HG03460 (cell line): ENCODE measurements at regions not wholly inside any gene's neighbourhood (a gene's known extent, or its start where the extent isn't known, plus 50 kb on each side); places are given as distances from the start of the nearest gene placed in this dataset.

ENCODE experiments used
- ATAC-seq: cut with Tn5 transposase; IDR thresholded peaks from one replicate; pipeline ENCODE4 v1.9.1; 2021; ENCODE audit not compliant: unreplicated experiment

DNA sequence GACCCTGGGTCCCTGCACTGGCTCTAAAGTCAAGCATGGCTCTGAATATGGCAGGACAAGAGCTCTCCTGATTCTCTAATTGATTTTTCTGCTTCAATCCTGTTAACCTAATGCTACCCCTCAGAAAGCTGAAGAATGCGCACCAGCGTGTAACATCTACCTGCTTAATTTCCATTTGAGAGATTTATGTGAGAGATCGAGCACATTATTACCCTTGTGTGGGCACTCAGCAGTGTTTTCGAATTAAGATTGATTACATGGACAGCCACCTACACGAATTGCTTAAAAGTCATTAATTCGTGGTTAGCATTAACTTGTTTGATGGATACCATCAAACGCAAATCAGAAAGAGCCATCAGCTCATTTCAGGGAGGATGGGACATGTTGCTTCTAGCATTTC lies 88.7 kb upstream of the PLPP4 start:
- no peak for ATAC-seq

DNA sequence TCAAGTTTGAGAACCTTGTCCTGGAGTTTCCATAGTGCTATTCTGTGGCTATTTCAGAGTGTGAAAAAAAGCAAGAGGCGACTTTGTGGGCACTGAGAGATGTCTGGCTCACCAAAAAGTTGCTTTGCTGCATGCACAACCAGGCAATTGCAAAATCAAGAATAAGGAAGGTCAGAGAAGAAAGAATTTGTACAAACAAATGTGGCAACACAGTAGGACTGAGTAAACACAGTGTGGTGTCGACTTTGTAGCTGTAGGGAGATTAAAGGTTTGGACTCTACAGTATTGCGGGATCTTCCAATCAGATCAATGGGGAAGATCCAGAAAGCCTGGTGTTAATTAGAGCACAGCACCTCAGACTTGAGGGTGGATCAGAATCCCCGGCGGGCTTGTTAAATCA lies 88.1 kb upstream of the PLPP4 start:
- no peak for ATAC-seq

DNA sequence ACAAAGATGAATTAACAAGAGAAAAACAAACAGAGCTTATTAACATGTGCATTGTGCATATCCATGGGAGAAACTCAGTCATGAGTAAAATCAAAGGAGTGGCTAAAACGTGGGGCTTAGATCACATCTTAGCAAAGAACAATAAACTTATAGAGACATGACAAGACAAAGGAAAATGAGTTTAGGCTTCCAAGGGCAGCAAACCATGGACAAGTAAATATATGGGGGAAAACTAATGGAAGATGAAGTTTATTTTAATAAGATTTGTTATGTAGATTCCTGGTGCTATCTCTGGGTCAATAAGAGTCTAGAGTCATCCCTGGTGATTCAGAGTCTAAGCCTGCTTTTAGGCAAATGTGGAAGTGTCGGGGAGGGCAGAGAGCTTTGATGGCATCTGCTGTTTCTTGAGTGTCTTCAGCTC lies 87.2 kb upstream of the PLPP4 start:
- no peak for ATAC-seq

DNA sequence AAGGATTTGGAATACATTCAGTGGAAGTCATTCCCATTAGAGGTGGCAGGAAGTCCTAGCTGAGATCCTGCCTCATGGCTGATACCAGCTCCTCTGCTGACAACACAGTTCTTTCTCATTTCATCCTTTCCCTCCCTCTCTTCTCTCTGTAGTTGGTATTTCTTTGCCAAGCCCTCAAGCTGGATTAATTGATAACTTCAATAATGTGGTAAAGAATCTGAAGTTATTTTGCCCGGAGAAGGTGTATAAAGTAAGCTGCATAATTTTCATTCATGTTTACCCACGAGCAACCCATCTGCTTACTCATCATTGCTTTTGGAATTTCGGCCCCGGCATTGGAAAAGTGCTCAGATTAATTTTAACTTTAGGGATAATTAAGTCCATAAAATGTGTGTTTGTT lies 85.2 kb upstream of the PLPP4 start:
- ATAC-seq, result no peak

DNA sequence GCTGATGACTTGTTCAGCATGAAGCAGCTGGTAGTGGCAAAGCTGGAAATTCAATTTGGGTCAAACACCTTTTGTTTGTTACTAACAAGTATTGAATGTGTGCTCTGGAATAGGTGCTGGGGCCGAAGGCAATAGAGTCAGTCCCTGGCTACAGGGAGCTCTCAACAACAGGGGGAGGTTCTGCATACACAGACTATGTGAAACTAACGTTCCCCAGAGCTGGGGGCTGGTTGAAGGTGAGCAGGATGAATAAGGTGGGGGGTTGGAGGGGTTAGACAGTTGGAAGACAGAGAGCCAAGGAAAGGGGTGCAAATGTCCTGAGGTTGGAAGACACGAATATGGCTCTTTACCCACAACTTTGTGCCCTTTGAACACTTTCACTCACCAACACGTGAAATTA lies 84.1 kb upstream of the PLPP4 start:
- no peak for ATAC-seq

DNA sequence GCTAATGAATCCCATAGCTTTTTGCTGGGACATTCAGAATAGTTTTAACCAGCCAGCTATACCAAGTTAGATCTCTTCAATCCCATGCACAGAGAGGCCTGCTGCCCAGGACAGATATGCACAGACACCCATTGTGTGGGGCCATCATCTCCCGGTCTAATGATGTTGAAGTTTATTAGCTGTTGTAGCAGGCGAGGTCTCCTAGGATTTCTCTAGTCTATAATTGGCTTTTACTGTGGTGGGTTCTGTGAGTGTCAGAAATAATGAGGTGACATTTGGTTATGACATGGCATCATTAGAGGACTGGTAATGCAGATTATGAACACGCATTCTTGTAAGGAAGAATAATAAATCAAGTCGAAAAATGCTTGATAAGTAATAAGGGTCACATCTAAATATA lies 81.4 kb upstream of the PLPP4 start:
- no peak for ATAC-seq

DNA sequence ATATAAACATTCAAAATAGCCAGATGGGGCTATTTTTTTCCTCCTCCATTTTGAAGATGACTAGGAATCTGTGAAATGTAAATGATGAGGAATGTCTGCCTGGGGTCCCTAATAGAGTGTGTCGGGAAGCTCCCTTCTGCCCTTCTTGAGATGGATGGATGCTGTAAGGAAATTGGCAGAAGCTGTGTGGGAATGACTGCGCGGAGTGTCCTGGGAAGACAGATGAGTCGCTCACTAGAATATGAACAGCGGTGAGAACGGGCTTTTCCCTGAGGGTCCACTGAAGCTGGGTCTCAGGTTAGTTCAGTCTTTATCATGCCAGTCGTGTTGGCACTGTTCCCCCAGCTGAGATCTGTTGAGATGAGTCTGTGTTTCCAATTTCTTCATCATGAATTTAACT lies 75.1 kb upstream of the PLPP4 start:
- ATAC-seq, result no peak

DNA sequence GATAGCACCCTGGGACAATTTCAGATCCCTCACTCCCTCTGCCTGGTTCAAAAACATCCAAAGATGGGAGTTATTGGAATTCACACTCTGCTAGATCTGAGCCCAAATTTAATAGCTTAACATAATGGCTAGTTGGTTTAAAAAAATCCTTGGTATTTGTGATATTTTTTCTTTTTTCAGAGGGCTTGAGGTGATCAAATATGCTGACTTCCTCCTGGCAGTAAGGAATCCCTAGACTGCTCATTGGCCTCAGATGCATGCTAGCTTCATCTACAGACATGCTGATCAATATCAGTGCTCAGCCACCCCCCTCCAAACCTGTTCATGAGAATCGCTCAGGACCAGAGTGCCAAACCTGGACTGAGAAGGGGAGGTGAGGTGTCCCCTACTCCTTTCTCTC lies 74.7 kb upstream of the PLPP4 start:
- no peak for ATAC-seq

DNA sequence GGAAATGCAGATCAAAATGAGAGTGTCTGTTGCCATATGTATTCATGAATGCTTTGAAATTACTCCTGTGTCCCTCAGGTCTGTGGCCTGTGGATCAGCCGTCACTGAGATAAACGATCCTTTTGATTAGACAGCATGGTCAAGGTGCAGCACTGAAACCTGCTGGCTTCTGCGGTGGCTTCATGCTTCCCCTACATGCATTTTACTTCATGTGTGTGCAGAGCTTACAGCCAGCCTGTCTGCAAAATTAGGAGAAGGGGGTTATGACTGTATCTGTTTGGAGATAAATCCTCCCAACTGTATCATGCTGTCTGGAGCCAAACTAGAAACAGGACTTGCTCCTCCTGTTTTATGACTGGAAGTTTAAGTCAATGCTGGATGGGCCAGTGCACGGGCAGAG lies 71.0 kb upstream of the PLPP4 start:
- ATAC-seq, result no peak

DNA sequence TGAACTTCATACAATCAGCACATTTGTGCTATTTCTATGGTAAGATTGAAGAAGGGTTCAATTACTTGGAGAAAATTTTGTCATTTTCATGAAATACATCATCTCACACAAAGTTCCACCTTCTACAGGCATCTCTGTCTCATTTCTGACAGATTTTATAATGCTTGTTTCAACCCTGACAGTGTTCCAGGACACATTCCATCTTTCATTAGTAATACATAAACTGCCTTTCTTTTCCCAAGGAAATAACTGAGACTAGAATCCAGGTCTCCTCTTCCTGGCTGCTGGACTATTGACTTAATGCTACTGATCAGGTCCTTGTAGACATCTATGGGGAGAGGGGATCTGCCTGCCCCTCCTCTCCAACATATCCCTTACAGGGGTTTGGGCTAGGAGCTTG lies 70.1 kb upstream of the PLPP4 start:
- ATAC-seq, result no peak

DNA sequence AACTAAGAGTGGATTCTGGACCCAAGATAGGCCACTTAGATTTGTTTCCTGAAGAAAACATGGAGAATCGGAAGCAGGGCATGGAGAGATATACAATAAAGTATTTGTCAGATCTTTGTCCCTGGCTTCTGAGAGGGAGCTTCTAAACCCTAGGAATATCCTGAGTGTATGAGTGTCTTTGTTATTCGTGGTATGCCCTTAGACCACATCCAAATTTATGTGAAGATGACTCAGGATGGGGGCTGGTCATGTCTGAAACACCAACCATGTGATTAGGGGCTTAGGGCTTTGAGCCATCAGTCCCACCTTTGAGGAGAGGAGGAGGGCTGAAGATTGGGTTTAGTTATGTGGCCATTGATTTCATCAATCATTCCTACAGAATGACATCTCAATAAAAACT lies 69.7 kb upstream of the PLPP4 start:
- no peak for ATAC-seq

DNA sequence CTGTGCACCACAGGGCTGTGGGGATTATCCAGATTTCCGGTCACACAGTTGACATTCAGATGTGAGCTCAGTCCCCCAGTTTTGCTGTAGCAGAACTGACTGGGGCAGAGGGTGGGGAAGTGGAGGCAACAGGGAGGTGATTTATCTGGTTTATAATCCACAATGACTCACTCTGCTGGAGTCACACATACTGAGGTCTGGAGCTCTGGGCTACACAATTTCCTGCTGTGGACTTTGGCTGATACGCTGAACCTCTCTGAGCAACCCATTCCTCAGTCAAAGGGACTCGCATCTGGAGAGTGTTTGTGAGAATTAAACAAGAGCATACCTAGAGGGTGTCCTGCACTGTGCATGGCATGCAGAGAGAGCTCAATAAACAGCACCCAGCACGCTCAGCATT lies 64.8 kb upstream of the PLPP4 start:
- ATAC-seq, result no peak

DNA sequence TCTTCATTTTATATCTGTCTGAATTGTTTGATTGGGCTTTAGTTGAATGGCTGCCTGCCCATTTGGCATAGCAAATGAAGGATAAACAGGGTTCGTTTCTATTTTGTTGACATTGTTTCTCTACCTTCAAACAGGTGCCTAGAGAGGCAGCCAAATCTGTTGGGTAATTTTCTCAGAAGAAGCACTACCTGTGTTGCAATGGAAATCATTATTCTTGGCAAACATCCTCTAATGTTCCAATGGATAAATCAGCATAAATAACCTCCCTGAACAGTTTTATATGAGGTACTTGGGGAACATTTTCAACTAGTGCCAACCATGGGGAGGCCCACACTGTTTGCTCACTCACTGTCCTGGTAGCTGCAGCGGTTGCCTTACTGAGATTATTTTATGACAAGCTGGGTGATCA lies 64.4 kb upstream of the PLPP4 start:
- ATAC-seq, result no peak

DNA sequence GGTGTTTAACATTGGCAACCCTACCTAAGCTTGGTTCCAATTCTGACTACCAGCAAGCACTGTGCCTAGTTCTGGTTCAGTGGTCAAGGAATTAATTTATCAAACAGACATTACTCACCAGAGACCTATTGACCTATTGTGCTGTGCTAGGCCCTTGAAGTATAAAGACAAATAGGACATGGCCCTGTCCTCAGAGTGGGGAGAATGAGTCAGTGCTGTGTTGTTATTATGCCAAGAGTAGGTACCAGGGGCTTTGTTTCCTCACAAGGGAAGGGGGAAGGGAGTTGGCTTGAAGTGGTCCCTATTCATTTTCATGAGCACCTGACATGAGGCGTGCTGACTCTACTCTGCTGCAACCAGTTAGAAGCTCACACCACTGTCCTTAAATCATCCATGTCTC lies 62.6 kb upstream of the PLPP4 start:
- no peak for ATAC-seq

DNA sequence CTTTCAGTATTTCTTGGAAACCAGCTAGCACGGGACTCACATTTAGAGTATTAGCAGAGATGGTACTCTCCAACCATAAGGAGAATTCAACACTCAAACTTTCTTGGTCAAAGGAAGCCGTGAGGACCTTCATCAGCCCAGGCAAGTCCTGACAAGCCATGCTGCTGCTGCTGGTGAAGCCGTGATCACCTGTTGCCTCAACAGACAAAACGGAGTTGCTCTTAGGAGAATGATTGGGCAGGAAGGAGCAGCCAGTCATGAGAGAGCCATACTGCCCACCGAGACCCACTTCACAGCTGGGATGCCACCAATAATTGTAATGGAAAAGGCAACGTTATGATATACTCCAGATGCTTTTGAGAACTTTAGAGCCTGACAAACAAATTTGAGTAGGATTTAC lies 60.8 kb upstream of the PLPP4 start:
- no peak for ATAC-seq

DNA sequence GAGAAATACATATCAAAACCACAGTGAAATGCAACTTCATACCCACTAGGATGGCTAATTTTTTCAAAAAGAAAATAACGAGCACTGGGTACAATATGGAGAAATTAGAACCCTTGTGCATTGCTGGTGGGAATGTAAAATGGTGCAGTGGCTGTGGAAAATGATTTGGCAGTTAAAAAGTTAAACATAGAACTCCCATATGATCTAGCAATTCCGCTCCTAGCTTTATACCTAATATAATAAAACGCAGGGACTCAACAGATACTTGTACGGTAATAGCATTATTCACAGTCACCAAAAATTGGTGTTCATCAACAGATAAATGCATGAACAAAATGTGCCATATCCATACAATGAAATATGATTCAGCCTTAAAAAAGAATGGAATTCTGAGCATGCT lies 58.8 kb upstream of the PLPP4 start:
- no peak for ATAC-seq

DNA sequence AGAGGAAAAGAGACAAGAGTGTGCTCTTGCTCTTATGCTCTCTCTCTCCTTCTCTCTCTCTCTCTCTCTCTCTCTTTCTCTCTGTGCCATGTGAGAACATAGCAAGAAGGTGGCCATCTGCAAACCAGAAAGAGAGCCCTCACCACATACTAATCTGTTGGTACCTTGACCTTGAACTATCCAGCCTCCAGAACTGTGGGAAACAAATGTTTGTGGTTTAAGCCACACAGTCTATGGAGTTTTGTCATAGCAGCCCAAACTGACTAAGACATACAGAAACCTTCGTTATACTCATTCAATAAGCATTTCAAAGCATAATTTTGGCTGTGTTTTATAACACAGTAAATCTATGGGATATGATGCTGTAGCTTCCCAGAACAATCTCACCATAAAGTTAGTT lies 56.4 kb upstream of the PLPP4 start:
- ATAC-seq, result no peak

DNA sequence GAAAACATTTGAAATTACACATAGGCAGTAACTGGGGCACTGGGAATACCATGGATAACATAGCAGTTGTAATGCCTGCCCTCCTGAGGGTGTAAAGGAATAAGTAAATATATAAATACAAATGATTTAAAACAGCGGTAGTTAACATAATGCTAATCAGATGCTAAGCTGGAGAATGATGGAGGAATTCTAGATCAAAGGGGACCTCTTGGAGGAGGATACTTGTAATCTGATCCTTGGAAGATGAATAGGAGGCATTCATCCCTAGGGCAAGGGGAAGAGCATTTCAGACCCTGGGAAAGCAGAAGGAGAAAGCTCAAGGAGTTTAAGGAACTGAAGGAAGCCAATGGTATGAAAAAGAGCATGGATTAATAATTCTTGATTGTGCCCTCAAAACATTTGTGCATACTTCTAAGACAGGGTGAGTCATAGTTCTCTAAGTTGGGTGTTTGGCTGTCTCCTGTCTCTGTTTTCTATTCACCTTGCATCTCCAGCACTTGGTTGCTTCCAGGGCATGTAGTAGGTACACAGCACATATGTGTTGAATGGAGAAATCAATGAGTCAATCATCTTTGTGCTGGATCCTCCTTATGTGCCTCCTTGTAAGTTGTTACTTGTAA lies 54.8 kb upstream of the PLPP4 start:
- no peak for ATAC-seq

DNA sequence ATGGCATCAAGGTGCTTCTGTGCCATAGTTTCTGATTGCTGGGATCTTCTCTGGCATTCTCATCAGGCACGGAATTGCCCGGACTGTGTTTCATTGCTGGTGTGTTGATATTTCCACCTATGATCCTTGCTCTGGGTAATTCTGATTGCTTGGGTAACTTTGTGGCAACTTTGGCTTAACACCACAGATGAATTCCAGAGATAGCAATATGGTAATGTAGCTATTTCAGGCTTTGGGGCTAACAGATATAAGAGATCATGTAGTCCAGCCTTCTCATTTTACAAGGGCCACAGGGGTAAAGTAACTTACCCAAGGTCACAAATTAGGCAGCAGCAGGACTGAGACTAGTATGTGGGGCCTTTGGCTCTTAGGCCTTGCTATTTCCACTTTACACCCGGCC lies 53.9 kb upstream of the PLPP4 start:
- ATAC-seq, result no peak

DNA sequence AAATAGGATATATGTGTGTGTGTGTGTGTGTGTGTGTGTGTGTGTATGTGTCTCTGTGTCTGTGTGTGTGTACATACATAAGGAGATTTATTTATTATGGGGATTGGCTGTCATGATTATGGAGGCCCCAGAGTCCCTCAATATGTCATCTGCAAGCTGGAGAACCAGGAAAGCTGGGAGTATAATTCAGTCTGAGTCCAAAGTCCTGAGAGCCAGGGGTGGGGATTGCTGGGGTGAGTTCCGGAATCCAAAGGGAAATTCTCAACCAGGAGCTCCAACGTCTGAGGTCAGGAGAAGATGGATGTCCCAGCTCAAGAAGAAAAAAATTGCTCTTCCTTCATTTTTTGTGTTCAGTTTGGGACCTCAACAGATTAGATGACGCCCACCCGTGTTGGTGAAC lies 50.7 kb upstream of the PLPP4 start:
- ATAC-seq, result no peak
